GM12878 (cell line): ENCODE measurements at regions not wholly inside any gene's neighbourhood (a gene's known extent, or its start where the extent isn't known, plus 50 kb on each side); places are given as distances from the start of the nearest gene placed in this dataset.
"Not testable (repeated sequence)": the region's sequence is repeated elsewhere in the genome, so short reads cannot be mapped to it uniquely, and the experiment has no call there.

ENCODE experiments used
- ATAC-seq: fragments of 200-7000 bp; cut with Tn5 transposase; 3 replicates; pipeline ENCODE4 v1.9.1; 2020; ENCODE audit warnings: mild to moderate bottlenecking, moderate library complexity
- BruUV-seq: library from RNA; stranded (reverse); fragments of 400-500 nt; replicated peaks from 2 replicates; lab custom pipeline; 2021; lab: Mats Ljungman, UMichigan
- CTCF ChIA-PET: fragments of 300-600 bp; sonication (Branson Sonifier 250); formaldehyde crosslinking; extraction: SDS; loops from one replicate; lab custom pipeline; 2021; ENCODE audit warnings: inconsistent platforms; lab: Yijun Ruan, JAX
- POLR2A ChIA-PET: fragments of 350-600 bp; formaldehyde crosslinking; extraction: SDS; loops from one replicate; lab custom pipeline; 2021; ENCODE audit warnings: inconsistent platforms; lab: Charles Lee
- RAD21 ChIA-PET: fragments of 300-600 bp; sonication (Branson Sonifier 250); formaldehyde crosslinking; loops from one replicate; lab custom pipeline; 2023; ENCODE audit warnings: antibody characterized with exemption; ENCODE audit not compliant: unreplicated experiment; lab: Charles Lee
- SMC1A ChIA-PET: fragments of 300-600 bp; sonication (Branson Sonifier 250); formaldehyde crosslinking; loops from one replicate; lab custom pipeline; 2023; ENCODE audit not compliant: unreplicated experiment, uncharacterized antibody; lab: Charles Lee
- DNase-seq: peaks from one replicate; pipeline ENCODE4 v3.0.0-alpha.2; 2011; ENCODE audit warnings: low read depth, low spot score
- FAIRE-seq: peaks from 3 replicates; lab custom pipeline; 2011; peaks lifted over from hg19 to GRCh38; lab: Jason Lieb, UNC
- H2AFZ ChIP-seq: 2 replicates; pipeline ENCODE4 v1.6.0; 2011; ENCODE audit warnings: low read depth, low read length, control low read depth; ENCODE audit not compliant: control insufficient read depth
- H3K27ac ChIP-seq: 2 replicates; pipeline ENCODE4 v1.5.1; 2011; ENCODE audit warnings: control low read depth; ENCODE audit not compliant: control insufficient read depth, insufficient read depth
- H3K27me3 ChIP-seq, 2 experiments: replicated peaks in 1 of 2; 2 replicates each; pipeline versions ENCODE4 v1.6.0 to v1.6.1; 2011; ENCODE audit warnings: low read length in 1 of 2; ENCODE audit not compliant: control insufficient read depth in 2 of 2, insufficient read depth in 2 of 2
- H3K36me3 ChIP-seq, 2 experiments: 2 replicates each; pipeline ENCODE4 v1.5.1; 2011; ENCODE audit warnings: low read length in 1 of 2; ENCODE audit not compliant: control insufficient read depth in 2 of 2, insufficient read depth in 2 of 2
- H3K4me1 ChIP-seq: 2 replicates; pipeline ENCODE4 v1.6.1; 2011; ENCODE audit warnings: mild to moderate bottlenecking, low read length, moderate library complexity, mixed read lengths; ENCODE audit not compliant: control insufficient read depth, insufficient read depth
- H3K4me2 ChIP-seq: 2 replicates; pipeline ENCODE4 v1.6.0; 2011; ENCODE audit warnings: control low read depth; ENCODE audit not compliant: control insufficient read depth, insufficient read depth
- H3K4me3 ChIP-seq: fragments of 200-600 bp; sonication (generic); 2 replicates; pipeline ENCODE4 v1.5.1; 2016
- H3K79me2 ChIP-seq: 2 replicates; pipeline ENCODE4 v1.6.0; 2011; ENCODE audit warnings: low read length; ENCODE audit not compliant: control insufficient read depth, insufficient read depth
- H3K9ac ChIP-seq: 2 replicates; pipeline ENCODE4 v1.8.0; 2011; ENCODE audit warnings: low read length, control low read depth, mixed read lengths; ENCODE audit not compliant: control insufficient read depth, insufficient read depth
- H3K9me3 ChIP-seq: replicated peaks from 3 replicates; pipeline ENCODE4 v1.5.1; 2011; ENCODE audit warnings: mild to moderate bottlenecking, low read length; ENCODE audit not compliant: control insufficient read depth, insufficient read depth
- H4K20me1 ChIP-seq: 2 replicates; pipeline ENCODE4 v1.6.0; 2011; ENCODE audit not compliant: control insufficient read depth, insufficient read depth
- E2F4 ChIP-seq: IDR thresholded peaks from 2 replicates; pipeline ENCODE4 v1.6.1; 2012; ENCODE audit warnings: low read depth, low read length, improper control_type of control experiment
- ELK1 ChIP-seq: IDR thresholded peaks from 2 replicates; pipeline ENCODE4 v1.6.1; 2012; ENCODE audit warnings: low read depth, low read length, improper control_type of control experiment
- PAX5 ChIP-seq: IDR thresholded peaks from 2 replicates; pipeline ENCODE4 v1.6.1; 2011; ENCODE audit warnings: low read depth, low read length, borderline replicate concordance
- TAF1 ChIP-seq: IDR thresholded peaks from 2 replicates; pipeline ENCODE4 v1.6.1; 2011; ENCODE audit warnings: mild to moderate bottlenecking, low read depth, low read length, borderline replicate concordance
- ZBTB11 ChIP-seq: fragments of 450-650 bp; formaldehyde crosslinking; IDR thresholded peaks from 2 replicates; pipeline ENCODE4 v1.5.0; 2022; ENCODE audit warnings: mild to moderate bottlenecking, missing genetic modification characterization
- WGBS: methylation state at CpG from one replicate; pipeline ENCODE4 v1.1.6; 2016; ENCODE audit warnings: low lambda C conversion rate; ENCODE audit not compliant: insufficient replicate concordance, insufficient coverage; ENCODE audit errors: missing lambda C conversion rate; 5-methylcytosine and 5-hydroxymethylcytosine counted together
- in situ Hi-C: fragments of 300-500 bp; cut with MboI; formaldehyde crosslinking; loops from 9 replicates; pipeline ENCODE4 v1.14.3; 2018; ENCODE audit warnings: mixed read lengths
- intact Hi-C: fragments of 100-400 bp; cut with micrococcal nuclease; formaldehyde crosslinking; loops from one replicate; pipeline ENCODE4 v1.14.2; 2022; ENCODE audit not compliant: unreplicated experiment

GRCh38 chr9:87423885-87424284, 73.8 kb upstream of the DAPK1 start:
- RAD21 ChIA-PET, intact Hi-C loops, FAIRE-seq: not testable (repeated sequence)

GRCh38 chr9:87425202-87425601, 72.5 kb upstream of the DAPK1 start:
- no peaks in the 10 kb centered on the region for H3K27me3 ChIP-seq
- TF ChIP-seq PAX5 (no peak), TAF1 (no peak), ZBTB11 (CRISPR knock-in tag) (no peak), ELK1 (no peak), E2F4 (no peak)
- RAD21 ChIA-PET: no interaction called here
- WGBS: 19% methylated on average over 2 of the region's 2 CpGs
- no TSS peak for BruUV-seq
- H3K9ac ChIP-seq: no peak overlapping the region
- no peaks in the 10 kb centered on the region for H3K4me1 ChIP-seq
- H3K36me3 ChIP-seq: no peaks in the 10 kb centered on the region
- peaks cover 8% of the 10 kb centered on the region; the same call in 2 of the 3 replicates for H3K9me3 ChIP-seq
- in situ Hi-C loops: no loop called here
- H2AFZ ChIP-seq: 0 out of 2 replicates have a peak overlapping the region, but pooled peaks have one; percentile 15
- POLR2A ChIA-PET: no interaction called here
- ATAC-seq (peak; percentile 26; the same call in 2 of the 3 replicates), DNase-seq (no peak), FAIRE-seq (no peak)
- CTCF ChIA-PET: no interaction called here
- H3K4me3 ChIP-seq: no peak overlapping the region
- H4K20me1 ChIP-seq: no peaks in the 10 kb centered on the region
- no peak overlapping the region for H3K27ac ChIP-seq
- intact Hi-C loops: no loop called here
- SMC1A ChIA-PET: no interaction called here
- no peak overlapping the region for H3K4me2 ChIP-seq
- H3K79me2 ChIP-seq: no peaks in the 10 kb centered on the region

More at GRCh38 chr9:87423885-87424284, 73.8 kb upstream of the DAPK1 start:
- SMC1A ChIA-PET, H3K4me3 ChIP-seq, H3K9me3 ChIP-seq, H2AFZ ChIP-seq, H4K20me1 ChIP-seq, H3K4me1 ChIP-seq, H3K27ac ChIP-seq, H3K4me2 ChIP-seq, BruUV-seq, H3K9ac ChIP-seq, H3K79me2 ChIP-seq, ATAC-seq, DNase-seq, H3K36me3 ChIP-seq, in situ Hi-C loops, POLR2A ChIA-PET, H3K27me3 ChIP-seq: not testable (repeated sequence)
- CTCF ChIA-PET: interaction anchor here (0.6 kb wide), 1 partner anchor 133 kb away, joined by 3 read pairs; no protein-coding TSS in a partner anchor
- WGBS: 58% methylated on average over 4 of the region's 4 CpGs
